WTC11 (cell line): ENCODE measurements at regions not wholly inside any gene's neighbourhood (a gene's known extent, or its start where the extent isn't known, plus 50 kb on each side); places are given as distances from the start of the nearest gene placed in this dataset.

Source experiments
- ATAC-seq: fragments of 200-7000 bp; cut with Tn5 transposase; 2 replicates; pipeline ENCODE4 v1.10.0; 2021; ENCODE audit warnings: mild to moderate bottlenecking, moderate library complexity
- CTCF ChIA-PET: fragments of 300-600 bp; sonication (Branson Sonifier 250); formaldehyde crosslinking; loops from one replicate; lab custom pipeline; 2021; ENCODE audit warnings: antibody characterized with exemption; lab: Charles Lee
- POLR2A ChIA-PET: fragments of 350-600 bp; sonication (Branson Sonifier 250); formaldehyde crosslinking; loops from one replicate; lab custom pipeline; 2021; ENCODE audit warnings: antibody characterized with exemption; lab: Charles Lee
- DNase-seq: peaks from one replicate; pipeline ENCODE4 v3.0.0; 2021; ENCODE audit warnings: low spot score
- H3K27ac Mint-ChIP-seq: 2 replicates; pipeline ENCODE4 v1.8.0; 2021; ENCODE audit warnings: mixed read lengths
- H3K27me3 Mint-ChIP-seq: 2 replicates; pipeline ENCODE4 v1.8.0; 2021; ENCODE audit warnings: low read depth, mild to moderate bottlenecking, moderate library complexity, mixed read lengths
- H3K36me3 Mint-ChIP-seq: 2 replicates; pipeline ENCODE4 v1.8.0; 2021; ENCODE audit warnings: mixed read lengths
- H3K4me1 Mint-ChIP-seq: 2 replicates; pipeline ENCODE4 v1.8.0; 2022; ENCODE audit warnings: mixed read lengths
- H3K4me3 Mint-ChIP-seq: 2 replicates; pipeline ENCODE4 v1.8.0; 2021; ENCODE audit warnings: mild to moderate bottlenecking, moderate library complexity, mixed read lengths
- H3K9me3 Mint-ChIP-seq: 2 replicates; pipeline ENCODE4 v1.8.0; 2021; ENCODE audit warnings: mixed read lengths
- ATF1 ChIP-seq: sonication (generic); formaldehyde crosslinking; IDR thresholded peaks from 2 replicates; pipeline ENCODE4 v1.8.1; 2023; ENCODE audit warnings: mild to moderate bottlenecking, moderate library complexity, missing genetic modification reagents
- ATF3 ChIP-seq: sonication (generic); formaldehyde crosslinking; conservative IDR thresholded peaks from 2 replicates; pipeline ENCODE4 v1.8.1; 2022; ENCODE audit warnings: mild to moderate bottlenecking, missing genetic modification reagents
- CBFB ChIP-seq: sonication (generic); formaldehyde crosslinking; IDR thresholded peaks from 2 replicates; pipeline ENCODE4 v1.8.1; 2022; ENCODE audit warnings: mild to moderate bottlenecking, low read depth, missing genetic modification reagents
- CDX4 ChIP-seq: fragments of 250-450 bp; sonication (Bioruptor Pico); IDR thresholded peaks from 2 replicates; pipeline ENCODE4 v1.9.0; 2021; ENCODE audit warnings: moderate library complexity, mild to moderate bottlenecking, inconsistent platforms, borderline replicate concordance
- CTCF ChIP-seq: fragments of 200-600 bp; IDR thresholded peaks from 2 replicates; pipeline ENCODE4 v1.8.0; 2022; ENCODE audit warnings: antibody characterized with exemption
- ETV6 ChIP-seq: sonication (generic); formaldehyde crosslinking; IDR thresholded peaks from 2 replicates; pipeline ENCODE4 v1.8.1; 2022; ENCODE audit warnings: mild to moderate bottlenecking, missing genetic modification reagents
- FOXJ3 ChIP-seq: sonication (generic); formaldehyde crosslinking; IDR thresholded peaks from 2 replicates; pipeline ENCODE4 v1.9.0; 2021; ENCODE audit warnings: missing genetic modification reagents, mild to moderate bottlenecking, borderline replicate concordance
- FOXK1 ChIP-seq: sonication (generic); formaldehyde crosslinking; IDR thresholded peaks from 2 replicates; pipeline ENCODE4 v1.8.0; 2022; ENCODE audit warnings: mild to moderate bottlenecking, moderate library complexity, missing genetic modification reagents
- FOXP1 ChIP-seq: sonication (generic); formaldehyde crosslinking; IDR thresholded peaks from 2 replicates; pipeline ENCODE4 v1.8.0; 2022; ENCODE audit warnings: missing genetic modification reagents, mild to moderate bottlenecking, moderate library complexity, borderline replicate concordance
- FOXP4 ChIP-seq: sonication (generic); formaldehyde crosslinking; IDR thresholded peaks from 2 replicates; pipeline ENCODE4 v1.8.0; 2022; ENCODE audit warnings: mild to moderate bottlenecking, missing genetic modification reagents
- JAZF1 ChIP-seq: fragments of 250-450 bp; sonication (Bioruptor Pico); IDR thresholded peaks from 2 replicates; pipeline ENCODE4 v1.9.0; 2021; ENCODE audit warnings: moderate library complexity, mild to moderate bottlenecking, inconsistent platforms
- MLX ChIP-seq: sonication (generic); formaldehyde crosslinking; IDR thresholded peaks from 2 replicates; pipeline ENCODE4 v1.8.1; 2023; ENCODE audit warnings: mild to moderate bottlenecking, missing genetic modification reagents, moderate library complexity
- PRRX2 ChIP-seq: fragments of 250-450 bp; sonication (Bioruptor Pico); IDR thresholded peaks from 2 replicates; pipeline ENCODE4 v1.8.0; 2021; ENCODE audit warnings: mild to moderate bottlenecking
- SMAD3 ChIP-seq: sonication (generic); formaldehyde crosslinking; IDR thresholded peaks from 2 replicates; pipeline ENCODE4 v1.8.0; 2022; ENCODE audit warnings: missing genetic modification reagents, mild to moderate bottlenecking, borderline replicate concordance
- TCF7 ChIP-seq: sonication (generic); formaldehyde crosslinking; IDR thresholded peaks from 2 replicates; pipeline ENCODE4 v1.8.0; 2022; ENCODE audit warnings: mild to moderate bottlenecking, low read depth, missing genetic modification reagents, moderate library complexity
- TEAD1 ChIP-seq: sonication (generic); formaldehyde crosslinking; IDR thresholded peaks from 2 replicates; pipeline ENCODE4 v1.8.0; 2022; ENCODE audit warnings: mild to moderate bottlenecking, missing genetic modification reagents
- USF1 ChIP-seq: sonication (generic); formaldehyde crosslinking; IDR thresholded peaks from 2 replicates; pipeline ENCODE4 v1.8.0; 2022; ENCODE audit warnings: mild to moderate bottlenecking, missing genetic modification reagents
- USF2 ChIP-seq: sonication (generic); formaldehyde crosslinking; IDR thresholded peaks from 2 replicates; pipeline ENCODE4 v1.8.1; 2023; ENCODE audit warnings: mild to moderate bottlenecking, missing genetic modification reagents, moderate library complexity
- ZBTB21 ChIP-seq: sonication (generic); formaldehyde crosslinking; IDR thresholded peaks from 2 replicates; pipeline ENCODE4 v1.8.1; 2023; ENCODE audit warnings: mild to moderate bottlenecking, missing genetic modification reagents, borderline replicate concordance
- ZNF121 ChIP-seq: sonication (generic); formaldehyde crosslinking; IDR thresholded peaks from 2 replicates; pipeline ENCODE4 v1.8.0; 2023; ENCODE audit warnings: missing genetic modification reagents
- ZNF317 ChIP-seq: sonication (generic); formaldehyde crosslinking; IDR thresholded peaks from 2 replicates; pipeline ENCODE4 v1.8.1; 2023; ENCODE audit warnings: low read depth, mild to moderate bottlenecking, moderate library complexity, missing genetic modification reagents, borderline replicate concordance
- ZNF532 ChIP-seq: fragments of 250-450 bp; sonication (Bioruptor Pico); IDR thresholded peaks from 2 replicates; pipeline ENCODE4 v1.9.0; 2021; ENCODE audit warnings: mild to moderate bottlenecking, borderline replicate concordance

- Mint-ChIP-seq H3K4me3 (no peak overlapping the region), H3K9me3 (no peaks in the 10 kb centered on the region), H3K36me3 (no peaks in the 10 kb centered on the region), H3K27ac (no peak overlapping the region), H3K4me1 (no peaks in the 10 kb centered on the region), H3K27me3 (no peaks in the 10 kb centered on the region)
- no peak for DNase-seq
- CTCF ChIA-PET = interaction anchor here (1.7 kb wide), 1 partner anchor 935 kb away, joined by 5 read pairs; no protein-coding TSS in a partner anchor
- ATAC-seq = peak; percentile 60; the same call in 1 of the 2 replicates
- POLR2A ChIA-PET = no interaction called here
- TF ChIP-seq CTCF (0 out of 2 replicates have a peak, but pooled peaks have one; percentile 37), ETV6 (CRISPR knock-in tag) (no peak), MLX (CRISPR knock-in tag) (no peak), USF2 (CRISPR knock-in tag) (no peak), ATF1 (CRISPR knock-in tag) (no peak), PRRX2 (CRISPR knock-in tag) (no peak)
Observed at GRCh38 chr5:93915142-93915553, 173.7 kb upstream of the POU5F2 start.

GRCh38 chr5:93911609-93912008 lies 170.2 kb upstream of the POU5F2 start:
- no peak overlapping the region for H3K27ac Mint-ChIP-seq
- H3K27me3 Mint-ChIP-seq = no peaks in the 10 kb centered on the region
- H3K9me3 Mint-ChIP-seq = no peaks in the 10 kb centered on the region
- POLR2A ChIA-PET = no interaction called here
- no peak overlapping the region for H3K4me3 Mint-ChIP-seq
- no peaks in the 10 kb centered on the region for H3K36me3 Mint-ChIP-seq
- CTCF ChIA-PET = interaction anchor here (1.4 kb wide), 1 partner anchor 13 kb away, joined by 5 read pairs; no protein-coding TSS in a partner anchor
- H3K4me1 Mint-ChIP-seq = no peaks in the 10 kb centered on the region
- DNase-seq (no peak), ATAC-seq (no peak)
- no peak for TF ChIP-seq ZNF317 (CRISPR knock-in tag)
- TF ChIP-seq FOXJ3 = no peak
- TF ChIP-seq TEAD1 = no peak
- TF ChIP-seq ZBTB21 = no peak
- TF ChIP-seq FOXK1 (CRISPR knock-in tag) = no peak
- no peak for TF ChIP-seq SMAD3
- no peak for TF ChIP-seq JAZF1 (CRISPR knock-in tag)
- TF ChIP-seq FOXP4 (CRISPR knock-in tag) = no peak
- no peak for TF ChIP-seq FOXP1
- no peak for TF ChIP-seq ZNF532 (CRISPR knock-in tag)
- no peak for TF ChIP-seq TCF7
- TF ChIP-seq ZNF121 = no peak
- no peak for TF ChIP-seq CBFB (CRISPR knock-in tag)
- no peak for TF ChIP-seq CDX4 (CRISPR knock-in tag)
- TF ChIP-seq USF1 = no peak
- no peak for TF ChIP-seq ATF3 (CRISPR knock-in tag)
